ENCODE measurements at regions not wholly inside any gene's neighbourhood (a gene's known extent, or its start where the extent isn't known, plus 50 kb on each side); places are given as distances from the start of the nearest gene placed in this dataset.

DNA sequence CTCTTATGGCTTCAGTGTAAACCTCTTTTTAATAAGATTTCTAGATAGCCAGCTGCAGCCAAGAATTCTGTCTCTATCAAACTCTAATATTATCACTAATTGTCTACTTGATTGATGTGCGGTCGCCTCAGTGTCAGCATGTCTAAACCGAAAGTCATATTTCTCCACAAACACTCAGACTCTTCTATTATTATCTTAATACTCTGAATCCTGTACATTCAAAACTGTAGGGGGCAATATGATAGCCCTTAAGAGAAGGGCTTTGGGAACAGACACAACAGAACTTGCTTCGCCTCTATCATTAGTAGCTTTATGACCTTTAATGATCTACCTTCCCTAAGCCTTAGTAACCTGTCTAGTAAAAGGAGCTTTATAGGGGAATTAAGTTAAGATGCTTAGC, 379.7 kb upstream of the PTCHD4 start:
- TF ChIP-seq CTCF (IDR thresholded peaks at IDR 0.05; ENCODE audit: insufficient read depth, low read length) = no peak
- no peak for TF ChIP-seq SPI1 (IDR thresholded peaks at IDR 0.05; ENCODE audit: borderline replicate concordance, low read depth)
- no peak for TF ChIP-seq POLR2AphosphoS5 (IDR thresholded peaks at IDR 0.05; ENCODE audit: low read depth)
- TF ChIP-seq GABPA (IDR thresholded peaks at IDR 0.05; ENCODE audit: low read depth) = no peak
